Neural progenitor cell (in vitro differentiated cells): ENCODE measurements at regions not wholly inside any gene's neighbourhood (a gene's known extent, or its start where the extent isn't known, plus 50 kb on each side); places are given as distances from the start of the nearest gene placed in this dataset.

ENCODE experiments used
- CTCF ChIP-seq: fragments of 200-600 bp; sonication (generic); IDR thresholded peaks from 2 replicates; pipeline ENCODE4 v1.5.1; 2017; ENCODE audit warnings: antibody characterized with exemption, mild to moderate bottlenecking
- EZH2 ChIP-seq: fragments of 200-600 bp; sonication (generic); IDR thresholded peaks from 2 replicates; pipeline ENCODE4 v1.6.1; 2017; ENCODE audit warnings: antibody characterized with exemption, mild to moderate bottlenecking, moderate library complexity
- EZH2phosphoT487 ChIP-seq: fragments of 200-600 bp; sonication (generic); IDR thresholded peaks from 2 replicates; pipeline ENCODE4 v1.6.1; 2017; ENCODE audit warnings: antibody characterized with exemption

- TF ChIP-seq CTCF (no peak), EZH2phosphoT487 (no peak), EZH2 (no peak)
Measured at GRCh38 chr7:32167256-32167655, 97.0 kb upstream of the PDE1C start.
